Right atrium auricular region (tissue), 2 donors: ENCODE measurements at regions not wholly inside any gene's neighbourhood (a gene's known extent, or its start where the extent isn't known, plus 50 kb on each side); places are given as distances from the start of the nearest gene placed in this dataset.
A peak's percentile ranks its signal among the peaks of the same experiment; 100 is the strongest.

Experiments used
- DNase-seq: peaks from one replicate; pipeline ENCODE4 v3.0.0-alpha.2; 2019; ENCODE audit warnings: low spot score
- H3K27ac ChIP-seq, 2 donors: fragments of 200-600 bp; sonication (generic); 1 replicate in 1 of 2; 2 replicates in 1 of 2; pipeline ENCODE4 v1.5.1; 2016 to 2019
- H3K27me3 ChIP-seq, 2 donors: fragments of 200-600 bp; sonication (generic); one replicate each; pipeline versions ENCODE4 v1.5.1 to v1.6.0; 2017 to 2019
- H3K36me3 ChIP-seq: fragments of 200-600 bp; sonication (generic); one replicate; pipeline ENCODE4 v1.5.1; 2016
- H3K4me1 ChIP-seq, 2 donors: fragments of 200-600 bp; sonication (generic); one replicate each; pipeline versions ENCODE4 v1.5.1 to v1.6.0; 2017 to 2019
- H3K4me3 ChIP-seq, 2 donors: fragments of 200-600 bp; sonication (generic); 1 replicate in 1 of 2; 2 replicates in 1 of 2; pipeline ENCODE4 v1.5.1; 2017 to 2019; ENCODE audit warnings: mild to moderate bottlenecking in 1 of 2, moderate library complexity in 1 of 2
- H3K9me3 ChIP-seq, 2 donors: fragments of 200-600 bp; sonication (generic); one replicate each; pipeline ENCODE4 v1.5.1; 2019
- CTCF ChIP-seq, 2 donors: fragments of 200-600 bp; sonication (generic); IDR thresholded peaks; one replicate each; pipeline ENCODE4 v1.5.1; 2019; ENCODE audit warnings: antibody characterized with exemption in 2 of 2

DNA sequence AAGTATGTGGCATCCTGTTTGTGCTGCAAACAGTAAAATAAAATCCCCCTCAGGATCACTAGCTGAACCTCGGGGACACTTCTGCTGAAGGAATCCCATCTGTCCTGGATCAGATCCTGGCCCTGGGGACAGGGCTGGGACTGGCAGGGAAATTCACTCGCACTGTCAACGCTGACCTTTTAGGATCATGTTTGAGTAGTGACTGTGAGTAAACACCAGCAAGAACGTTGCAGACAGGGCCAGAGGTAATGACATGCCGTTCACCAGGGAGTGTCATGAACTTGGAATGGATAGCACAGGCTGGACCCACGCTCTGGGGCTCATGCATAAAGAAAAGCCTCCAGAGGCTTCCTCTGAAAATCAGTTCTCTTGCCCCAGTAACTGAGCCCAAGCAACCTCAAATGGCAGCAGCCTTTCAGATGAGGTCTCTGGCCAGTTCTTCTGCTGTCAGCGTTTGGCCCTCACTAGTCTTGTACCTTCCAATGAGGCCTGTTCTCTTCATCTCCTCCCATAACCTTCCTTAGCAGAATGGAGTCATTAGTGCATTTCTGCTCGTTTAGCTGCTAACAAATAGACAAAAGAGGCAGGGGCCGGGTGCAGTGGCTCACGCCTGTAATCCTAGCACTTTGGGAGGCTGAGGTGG, 51.0 kb upstream of the BARX2 start:
- DNase-seq, result peak; percentile 65
- H3K27me3 ChIP-seq, result no peaks in the 10 kb centered on the region
- H3K27ac ChIP-seq, result peak overlapping the region; percentile 53 to 71
- no peak for TF ChIP-seq CTCF (IDR thresholded peaks at IDR 0.05)
- peaks cover 0 to 15% of the 10 kb centered on the region in 2 donors for H3K4me1 ChIP-seq
- H3K36me3 ChIP-seq, result no peaks in the 10 kb centered on the region
- H3K4me3 ChIP-seq, result no peak overlapping the region
- H3K9me3 ChIP-seq, result no peaks in the 10 kb centered on the region

- Histone ChIP-seq H3K36me3 (no peaks in the 10 kb centered on the region), H3K27me3 (no peaks in the 10 kb centered on the region), H3K4me1 (peaks cover 0 to 20% of the 10 kb centered on the region in 2 donors), H3K4me3 (no peak overlapping the region), H3K27ac (peak overlapping the region; percentile 53 to 71), H3K9me3 (no peaks in the 10 kb centered on the region)
- DNase-seq, result no peak
- no peak for TF ChIP-seq CTCF (IDR thresholded peaks at IDR 0.05)
Measured at GRCh38 chr11:129323896-129324502, 51.6 kb upstream of the BARX2 start.

DNA sequence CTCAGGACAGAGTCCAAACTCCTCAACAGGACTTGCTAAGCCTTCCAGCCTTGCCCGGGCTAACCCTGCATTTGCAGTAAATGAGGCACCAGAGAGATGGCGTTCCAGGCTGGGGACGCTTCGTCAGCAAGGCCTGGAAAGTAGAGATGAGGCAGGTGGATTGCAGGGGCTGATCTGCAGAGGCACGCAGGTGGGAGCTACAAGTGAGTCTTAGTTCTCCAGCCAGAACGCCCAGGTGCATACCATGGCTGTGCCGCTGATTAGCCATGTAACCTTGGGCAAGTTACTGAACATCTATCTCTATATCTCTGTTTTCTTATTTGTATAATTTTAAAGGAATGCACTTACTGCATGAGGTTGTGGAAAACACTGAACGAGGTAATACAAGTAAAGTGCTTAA, 52.7 kb upstream of the BARX2 start:
- peaks cover 0 to 20% of the 10 kb centered on the region in 2 donors for H3K4me1 ChIP-seq
- no peak for TF ChIP-seq CTCF (IDR thresholded peaks at IDR 0.05)
- no peaks in the 10 kb centered on the region for H3K36me3 ChIP-seq
- no peak overlapping the region for H3K4me3 ChIP-seq
- H3K27me3 ChIP-seq, result no peaks in the 10 kb centered on the region
- no peaks in the 10 kb centered on the region for H3K9me3 ChIP-seq
- H3K27ac ChIP-seq, result no peak overlapping the region
- no peak for DNase-seq

- Histone ChIP-seq H3K4me1 (peaks cover 0 to 20% of the 10 kb centered on the region in 2 donors), H3K4me3 (no peak overlapping the region), H3K27ac (no peak overlapping the region), H3K27me3 (no peaks in the 10 kb centered on the region), H3K36me3 (no peaks in the 10 kb centered on the region), H3K9me3 (no peaks in the 10 kb centered on the region)
- no peak for DNase-seq
- no peak for TF ChIP-seq CTCF (IDR thresholded peaks at IDR 0.05)
Measured at GRCh38 chr11:129321076-129321475, 54.6 kb upstream of the BARX2 start.

GRCh38 chr11:129320494-129320893, 55.2 kb upstream of the BARX2 start:
- no peak for DNase-seq
- Histone ChIP-seq H3K9me3 (no peaks in the 10 kb centered on the region), H3K4me3 (no peak overlapping the region), H3K36me3 (no peaks in the 10 kb centered on the region), H3K27me3 (no peaks in the 10 kb centered on the region), H3K27ac (no peak overlapping the region), H3K4me1 (peaks cover 0 to 20% of the 10 kb centered on the region in 2 donors)
- no peak for TF ChIP-seq CTCF (IDR thresholded peaks at IDR 0.05)

GRCh38 chr11:129319751-129320150, 55.9 kb upstream of the BARX2 start:
- no peak for DNase-seq
- no peak overlapping the region for H3K27ac ChIP-seq
- no peaks in the 10 kb centered on the region for H3K27me3 ChIP-seq
- H3K36me3 ChIP-seq, result no peaks in the 10 kb centered on the region
- no peak overlapping the region for H3K4me3 ChIP-seq
- H3K9me3 ChIP-seq, result no peaks in the 10 kb centered on the region
- peaks cover 0 to 17% of the 10 kb centered on the region in 2 donors for H3K4me1 ChIP-seq
- no peak for TF ChIP-seq CTCF (IDR thresholded peaks at IDR 0.05)
